RWPE2 (cell line): ENCODE measurements at regions not wholly inside any gene's neighbourhood (a gene's known extent, or its start where the extent isn't known, plus 50 kb on each side); places are given as distances from the start of the nearest gene placed in this dataset.
"Not testable (repeated sequence)": the region's sequence is repeated elsewhere in the genome, so short reads cannot be mapped to it uniquely, and the experiment has no call there.

Experiments used
- ATAC-seq: fragments of 200-7000 bp; cut with Tn5 transposase; 3 replicates; pipeline ENCODE4 v1.9.1; 2021; ENCODE audit warnings: low read depth
- DNase-seq: peaks from one replicate; pipeline ENCODE4 v3.0.0-alpha.2; 2020; ENCODE audit warnings: low spot score
- H3K27ac ChIP-seq: fragments of 450-650 bp; 2 replicates; pipeline ENCODE4 v1.5.1; 2017; ENCODE audit warnings: mild to moderate bottlenecking; ENCODE audit not compliant: poor library complexity, severe bottlenecking
- H3K27me3 ChIP-seq: fragments of 250-450 bp; sonication (Bioruptor Pico); 2 replicates; pipeline ENCODE4 v1.5.1; 2021; ENCODE audit warnings: mild to moderate bottlenecking, moderate library complexity; ENCODE audit not compliant: insufficient read depth, poor library complexity, severe bottlenecking
- H3K36me3 ChIP-seq: fragments of 250-450 bp; sonication (Bioruptor Pico); 2 replicates; pipeline ENCODE4 v1.5.1; 2020; ENCODE audit warnings: low read depth, mild to moderate bottlenecking, moderate library complexity
- H3K4me1 ChIP-seq: fragments of 250-450 bp; sonication (Bioruptor Pico); 2 replicates; pipeline ENCODE4 v1.5.1; 2021; ENCODE audit warnings: mild to moderate bottlenecking, moderate library complexity; ENCODE audit not compliant: insufficient read depth, poor library complexity, severe bottlenecking
- H3K4me3 ChIP-seq: fragments of 250-450 bp; sonication (Bioruptor Pico); 2 replicates; pipeline ENCODE4 v1.5.1; 2021; ENCODE audit warnings: mild to moderate bottlenecking, moderate library complexity; ENCODE audit not compliant: severe bottlenecking
- H3K9me3 ChIP-seq: fragments of 250-450 bp; sonication (Bioruptor Pico); 2 replicates; pipeline ENCODE4 v1.5.1; 2021; ENCODE audit warnings: mild to moderate bottlenecking, moderate library complexity; ENCODE audit not compliant: severe bottlenecking
- TF ChIP-seq, protein P1 (sequence below): fragments of 450-650 bp; IDR thresholded peaks from one replicate; pipeline ENCODE4 v1.5.1; 2017; ENCODE audit warnings: mild to moderate bottlenecking, moderate library complexity; ENCODE audit not compliant: poor library complexity, severe bottlenecking

DNA sequence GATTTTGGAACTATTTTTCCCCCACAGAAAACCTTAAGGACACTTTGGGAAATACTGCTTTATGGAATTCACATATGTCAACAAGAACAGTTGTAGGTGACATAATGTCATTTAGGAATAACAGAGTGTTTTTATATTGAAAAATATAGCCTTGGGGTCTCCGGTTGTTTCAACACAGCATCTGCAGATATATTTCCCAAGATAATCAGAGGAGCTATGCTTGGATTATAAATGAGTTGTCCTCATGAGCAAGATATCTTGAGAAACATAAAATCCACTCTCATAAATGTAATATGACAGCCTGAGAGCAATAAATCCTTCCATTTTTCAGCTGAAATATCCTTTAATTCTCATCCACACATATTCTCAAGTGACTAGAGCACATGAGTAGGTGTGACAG is 473.7 kb upstream of the LMCD1 start:
- no peak for ATAC-seq
- no peak overlapping the region for H3K4me3 ChIP-seq
- H3K27ac ChIP-seq, result no peak overlapping the region
- H3K9me3 ChIP-seq, result peaks cover 2% of the 10 kb centered on the region
- no peaks in the 10 kb centered on the region for H3K27me3 ChIP-seq
- DNase-seq, result no peak
- no peaks in the 10 kb centered on the region for H3K36me3 ChIP-seq
- H3K4me1 ChIP-seq, result no peaks in the 10 kb centered on the region
- TF ChIP-seq, protein P1, sequence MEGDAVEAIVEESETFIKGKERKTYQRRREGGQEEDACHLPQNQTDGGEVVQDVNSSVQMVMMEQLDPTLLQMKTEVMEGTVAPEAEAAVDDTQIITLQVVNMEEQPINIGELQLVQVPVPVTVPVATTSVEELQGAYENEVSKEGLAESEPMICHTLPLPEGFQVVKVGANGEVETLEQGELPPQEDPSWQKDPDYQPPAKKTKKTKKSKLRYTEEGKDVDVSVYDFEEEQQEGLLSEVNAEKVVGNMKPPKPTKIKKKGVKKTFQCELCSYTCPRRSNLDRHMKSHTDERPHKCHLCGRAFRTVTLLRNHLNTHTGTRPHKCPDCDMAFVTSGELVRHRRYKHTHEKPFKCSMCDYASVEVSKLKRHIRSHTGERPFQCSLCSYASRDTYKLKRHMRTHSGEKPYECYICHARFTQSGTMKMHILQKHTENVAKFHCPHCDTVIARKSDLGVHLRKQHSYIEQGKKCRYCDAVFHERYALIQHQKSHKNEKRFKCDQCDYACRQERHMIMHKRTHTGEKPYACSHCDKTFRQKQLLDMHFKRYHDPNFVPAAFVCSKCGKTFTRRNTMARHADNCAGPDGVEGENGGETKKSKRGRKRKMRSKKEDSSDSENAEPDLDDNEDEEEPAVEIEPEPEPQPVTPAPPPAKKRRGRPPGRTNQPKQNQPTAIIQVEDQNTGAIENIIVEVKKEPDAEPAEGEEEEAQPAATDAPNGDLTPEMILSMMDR, result no peak

DNA sequence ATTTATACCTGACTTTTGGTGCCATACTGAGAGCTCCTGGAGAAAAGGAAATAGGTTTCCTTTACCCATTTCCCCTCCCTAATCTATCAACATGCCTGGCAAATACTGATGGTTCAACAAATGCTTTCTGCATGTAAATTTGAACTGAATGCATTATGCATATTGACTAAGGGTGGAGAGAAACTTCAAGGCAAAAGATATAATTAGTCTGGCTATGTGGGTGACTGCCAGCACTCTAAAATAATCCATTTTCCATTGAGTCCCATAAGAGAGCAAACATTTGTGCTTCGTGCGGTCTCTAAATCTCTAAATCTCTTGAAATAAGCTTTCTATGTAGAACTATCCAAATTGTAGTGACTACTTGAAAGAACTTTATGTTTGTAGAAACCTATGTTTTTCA is 451.3 kb upstream of the LMCD1 start:
- H3K27ac ChIP-seq, result no peak overlapping the region
- DNase-seq (no peak), ATAC-seq (no peak)
- no peaks in the 10 kb centered on the region for H3K4me1 ChIP-seq
- H3K27me3 ChIP-seq, result no peaks in the 10 kb centered on the region
- TF ChIP-seq, protein P1, result no peak
- H3K36me3 ChIP-seq, result no peaks in the 10 kb centered on the region
- H3K9me3 ChIP-seq, result no peaks in the 10 kb centered on the region
- no peak overlapping the region for H3K4me3 ChIP-seq

DNA sequence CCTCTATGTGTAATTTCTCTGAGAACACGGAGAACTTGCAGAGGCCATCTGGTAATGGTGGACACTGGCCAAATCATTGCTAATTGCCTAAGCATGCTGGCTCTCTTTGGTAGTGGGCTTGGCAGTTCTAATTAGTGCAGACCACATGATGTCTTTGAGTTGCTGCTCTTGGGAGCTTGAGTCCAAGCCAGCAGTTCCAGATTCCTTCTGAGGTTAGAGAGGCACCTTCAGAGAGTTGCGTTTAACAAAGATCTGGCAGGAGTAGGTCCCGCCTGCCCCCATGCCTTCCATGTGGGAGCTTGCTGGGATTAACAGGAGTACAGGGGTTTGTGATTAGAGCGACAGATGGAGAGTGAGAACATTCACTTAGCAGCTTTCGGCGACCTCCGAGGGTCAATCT is 449.0 kb upstream of the LMCD1 start:
- no peaks in the 10 kb centered on the region for H3K27me3 ChIP-seq
- H3K9me3 ChIP-seq, result no peaks in the 10 kb centered on the region
- ATAC-seq, result no peak
- no peaks in the 10 kb centered on the region for H3K36me3 ChIP-seq
- H3K4me1 ChIP-seq, result no peaks in the 10 kb centered on the region
- TF ChIP-seq, protein P1, result no peak
- H3K4me3 ChIP-seq, result no peak overlapping the region
- no peak for DNase-seq
- no peak overlapping the region for H3K27ac ChIP-seq

DNA sequence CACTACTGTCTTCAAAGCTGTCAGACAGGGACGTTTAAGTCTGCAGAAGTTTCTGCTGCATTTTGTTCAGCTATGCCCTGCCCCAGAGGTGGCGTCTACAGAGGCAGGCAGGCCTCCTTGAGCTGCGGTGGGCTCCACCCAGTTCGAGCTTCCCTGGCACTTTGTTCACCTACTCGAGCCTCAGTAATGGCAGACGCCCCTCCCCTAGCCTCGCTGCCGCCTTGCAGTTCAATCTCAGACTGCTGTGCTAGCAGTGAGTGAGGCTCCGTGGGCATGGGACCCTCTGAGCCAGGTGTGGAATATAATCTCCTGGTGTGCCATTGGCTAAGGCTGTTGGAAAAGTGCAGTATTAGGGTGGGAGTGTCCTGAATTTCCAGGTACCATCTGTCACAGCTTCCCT is 433.5 kb upstream of the LMCD1 start:
- ATAC-seq, DNase-seq, H3K4me1 ChIP-seq, H3K36me3 ChIP-seq, H3K9me3 ChIP-seq, H3K27me3 ChIP-seq, H3K27ac ChIP-seq, H3K4me3 ChIP-seq: not testable (repeated sequence)

DNA sequence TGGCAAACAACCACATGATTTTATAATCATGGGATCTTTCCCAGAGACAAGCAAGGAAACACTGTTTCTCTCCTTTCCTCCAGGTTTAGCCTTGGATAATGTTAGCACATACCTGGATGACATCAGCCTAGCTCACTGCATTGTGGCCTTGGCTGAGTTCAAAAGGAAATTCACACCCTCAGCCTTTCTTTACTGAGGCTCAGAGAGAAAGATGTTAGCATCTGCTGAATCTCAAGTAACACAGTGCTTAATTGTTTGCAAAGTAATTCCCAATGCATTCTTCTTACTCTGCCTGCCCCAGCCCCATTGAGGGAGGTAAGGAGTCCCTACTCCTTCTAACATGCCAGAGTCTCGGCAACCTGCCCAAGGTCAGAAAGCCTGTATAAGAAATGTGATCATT is 432.2 kb upstream of the LMCD1 start:
- TF ChIP-seq, protein P1, result no peak
- no peak overlapping the region for H3K27ac ChIP-seq
- no peak overlapping the region for H3K4me3 ChIP-seq
- ATAC-seq (no peak), DNase-seq (no peak)
- no peaks in the 10 kb centered on the region for H3K36me3 ChIP-seq
- H3K9me3 ChIP-seq, result no peaks in the 10 kb centered on the region
- no peaks in the 10 kb centered on the region for H3K4me1 ChIP-seq
- H3K27me3 ChIP-seq, result no peaks in the 10 kb centered on the region
